HepG2 (cell line): ENCODE measurements at regions not wholly inside any gene's neighbourhood (a gene's known extent, or its start where the extent isn't known, plus 50 kb on each side); places are given as distances from the start of the nearest gene placed in this dataset.

ENCODE experiments used
- CC2D1A ChIP-seq: sonication (generic); formaldehyde crosslinking; IDR thresholded peaks from 2 replicates; pipeline ENCODE4 v1.8.1; 2023; ENCODE audit warnings: mild to moderate bottlenecking, missing genetic modification reagents
- ERF ChIP-seq: IDR thresholded peaks from 2 replicates; pipeline ENCODE4 v1.6.1; 2018; ENCODE audit warnings: missing biosample characterization, missing genetic modification reagents
- FOXM1 ChIP-seq: sonication (generic); formaldehyde crosslinking; IDR thresholded peaks from 2 replicates; pipeline ENCODE4 v1.5.0; 2020; ENCODE audit warnings: missing genetic modification reagents
- GATA4 ChIP-seq: sonication (generic); IDR thresholded peaks from 2 replicates; pipeline ENCODE4 v1.6.1; 2016; ENCODE audit warnings: antibody characterized with exemption, low read depth, borderline replicate concordance
- KDM5A ChIP-seq: fragments of 200-600 bp; sonication (generic); IDR thresholded peaks from 2 replicates; pipeline ENCODE4 v1.7.0; 2018; ENCODE audit warnings: antibody characterized with exemption, mild to moderate bottlenecking, low read length, borderline replicate concordance
- NCOA2 ChIP-seq: sonication (generic); formaldehyde crosslinking; IDR thresholded peaks from 2 replicates; pipeline ENCODE4 v1.8.0; 2022; ENCODE audit warnings: inconsistent platforms
- RAD51 ChIP-seq: fragments of 450-650 bp; IDR thresholded peaks from 2 replicates; pipeline ENCODE4 v1.6.1; 2016; ENCODE audit warnings: borderline replicate concordance
- SATB2 ChIP-seq: sonication (generic); formaldehyde crosslinking; IDR thresholded peaks from 2 replicates; pipeline ENCODE4 v1.5.0; 2020; ENCODE audit warnings: missing genetic modification reagents
- TBX3 ChIP-seq: fragments of 450-650 bp; IDR thresholded peaks from 2 replicates; pipeline ENCODE4 v1.6.1; 2017; ENCODE audit warnings: antibody characterized with exemption, mild to moderate bottlenecking, inconsistent platforms, borderline replicate concordance
- TCF7L2 ChIP-seq: IDR thresholded peaks from 2 replicates; pipeline ENCODE4 v1.6.1; 2011; ENCODE audit warnings: mild to moderate bottlenecking, low read depth, low read length, moderate library complexity
- TOE1 ChIP-seq: sonication (generic); formaldehyde crosslinking; IDR thresholded peaks from 2 replicates; pipeline ENCODE4 v1.4.0; 2020; ENCODE audit warnings: mild to moderate bottlenecking, missing genetic modification reagents
- ZNF17 ChIP-seq: sonication (generic); formaldehyde crosslinking; IDR thresholded peaks from 2 replicates; pipeline ENCODE4 v1.5.0; 2020; ENCODE audit warnings: mild to moderate bottlenecking, missing genetic modification reagents
- ZNF253 ChIP-seq: sonication (generic); formaldehyde crosslinking; IDR thresholded peaks from 2 replicates; pipeline ENCODE4 v1.8.0; 2022; ENCODE audit warnings: mild to moderate bottlenecking, missing genetic modification reagents, borderline replicate concordance
- ZNF484 ChIP-seq: sonication (generic); formaldehyde crosslinking; IDR thresholded peaks from 2 replicates; pipeline ENCODE4 v1.5.1; 2020; ENCODE audit warnings: mild to moderate bottlenecking, low read depth, missing genetic modification reagents, borderline replicate concordance
- ZNF770 ChIP-seq: sonication (generic); formaldehyde crosslinking; IDR thresholded peaks from 2 replicates; pipeline ENCODE4 v1.5.0; 2020; ENCODE audit warnings: mild to moderate bottlenecking, missing genetic modification reagents
- TF ChIP-seq, protein P1 (sequence below): sonication (generic); formaldehyde crosslinking; IDR thresholded peaks from 2 replicates; pipeline ENCODE4 v1.5.0; 2020; ENCODE audit warnings: mild to moderate bottlenecking, missing genetic modification reagents
- TF ChIP-seq, protein P2 (sequence below): sonication (generic); formaldehyde crosslinking; IDR thresholded peaks from 2 replicates; pipeline ENCODE4 v1.4.0; 2020; ENCODE audit warnings: missing genetic modification reagents, borderline replicate concordance

- TF ChIP-seq ZNF770 (CRISPR knock-in tag) (no peak), ZNF253 (CRISPR knock-in tag) (no peak), TBX3 (no peak), TCF7L2 (no peak), FOXM1 (CRISPR knock-in tag) (no peak), CC2D1A (CRISPR knock-in tag) (no peak), ZNF484 (CRISPR knock-in tag) (no peak), SATB2 (no peak), NCOA2 (CRISPR knock-in tag) (peak; percentile 41), ERF (CRISPR knock-in tag) (peak; percentile 50; the same call in 1 of the 2 replicates), TOE1 (CRISPR knock-in tag) (peak; percentile 64; the same call in 1 of the 2 replicates), RAD51 (no peak), GATA4 (no peak), ZNF17 (CRISPR knock-in tag) (no peak), KDM5A (no peak)
- TF ChIP-seq, protein P1, sequence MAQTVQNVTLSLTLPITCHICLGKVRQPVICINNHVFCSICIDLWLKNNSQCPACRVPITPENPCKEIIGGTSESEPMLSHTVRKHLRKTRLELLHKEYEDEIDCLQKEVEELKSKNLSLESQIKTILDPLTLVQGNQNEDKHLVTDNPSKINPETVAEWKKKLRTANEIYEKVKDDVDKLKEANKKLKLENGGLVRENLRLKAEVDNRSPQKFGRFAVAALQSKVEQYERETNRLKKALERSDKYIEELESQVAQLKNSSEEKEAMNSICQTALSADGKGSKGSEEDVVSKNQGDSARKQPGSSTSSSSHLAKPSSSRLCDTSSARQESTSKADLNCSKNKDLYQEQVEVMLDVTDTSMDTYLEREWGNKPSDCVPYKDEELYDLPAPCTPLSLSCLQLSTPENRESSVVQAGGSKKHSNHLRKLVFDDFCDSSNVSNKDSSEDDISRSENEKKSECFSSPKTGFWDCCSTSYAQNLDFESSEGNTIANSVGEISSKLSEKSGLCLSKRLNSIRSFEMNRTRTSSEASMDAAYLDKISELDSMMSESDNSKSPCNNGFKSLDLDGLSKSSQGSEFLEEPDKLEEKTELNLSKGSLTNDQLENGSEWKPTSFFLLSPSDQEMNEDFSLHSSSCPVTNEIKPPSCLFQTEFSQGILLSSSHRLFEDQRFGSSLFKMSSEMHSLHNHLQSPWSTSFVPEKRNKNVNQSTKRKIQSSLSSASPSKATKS (CRISPR knock-in tag) = no peak
- TF ChIP-seq, protein P2, sequence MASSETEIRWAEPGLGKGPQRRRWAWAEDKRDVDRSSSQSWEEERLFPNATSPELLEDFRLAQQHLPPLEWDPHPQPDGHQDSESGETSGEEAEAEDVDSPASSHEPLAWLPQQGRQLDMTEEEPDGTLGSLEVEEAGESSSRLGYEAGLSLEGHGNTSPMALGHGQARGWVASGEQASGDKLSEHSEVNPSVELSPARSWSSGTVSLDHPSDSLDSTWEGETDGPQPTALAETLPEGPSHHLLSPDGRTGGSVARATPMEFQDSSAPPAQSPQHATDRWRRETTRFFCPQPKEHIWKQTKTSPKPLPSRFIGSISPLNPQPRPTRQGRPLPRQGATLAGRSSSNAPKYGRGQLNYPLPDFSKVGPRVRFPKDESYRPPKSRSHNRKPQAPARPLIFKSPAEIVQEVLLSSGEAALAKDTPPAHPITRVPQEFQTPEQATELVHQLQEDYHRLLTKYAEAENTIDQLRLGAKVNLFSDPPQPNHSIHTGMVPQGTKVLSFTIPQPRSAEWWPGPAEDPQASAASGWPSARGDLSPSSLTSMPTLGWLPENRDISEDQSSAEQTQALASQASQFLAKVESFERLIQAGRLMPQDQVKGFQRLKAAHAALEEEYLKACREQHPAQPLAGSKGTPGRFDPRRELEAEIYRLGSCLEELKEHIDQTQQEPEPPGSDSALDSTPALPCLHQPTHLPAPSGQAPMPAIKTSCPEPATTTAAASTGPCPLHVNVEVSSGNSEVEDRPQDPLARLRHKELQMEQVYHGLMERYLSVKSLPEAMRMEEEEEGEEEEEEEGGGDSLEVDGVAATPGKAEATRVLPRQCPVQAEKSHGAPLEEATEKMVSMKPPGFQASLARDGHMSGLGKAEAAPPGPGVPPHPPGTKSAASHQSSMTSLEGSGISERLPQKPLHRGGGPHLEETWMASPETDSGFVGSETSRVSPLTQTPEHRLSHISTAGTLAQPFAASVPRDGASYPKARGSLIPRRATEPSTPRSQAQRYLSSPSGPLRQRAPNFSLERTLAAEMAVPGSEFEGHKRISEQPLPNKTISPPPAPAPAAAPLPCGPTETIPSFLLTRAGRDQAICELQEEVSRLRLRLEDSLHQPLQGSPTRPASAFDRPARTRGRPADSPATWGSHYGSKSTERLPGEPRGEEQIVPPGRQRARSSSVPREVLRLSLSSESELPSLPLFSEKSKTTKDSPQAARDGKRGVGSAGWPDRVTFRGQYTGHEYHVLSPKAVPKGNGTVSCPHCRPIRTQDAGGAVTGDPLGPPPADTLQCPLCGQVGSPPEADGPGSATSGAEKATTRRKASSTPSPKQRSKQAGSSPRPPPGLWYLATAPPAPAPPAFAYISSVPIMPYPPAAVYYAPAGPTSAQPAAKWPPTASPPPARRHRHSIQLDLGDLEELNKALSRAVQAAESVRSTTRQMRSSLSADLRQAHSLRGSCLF = no peak
Observed at GRCh38 chr2:74751981-74752851, 81.7 kb upstream of the HK2 start (continued).
